ENCODE measurements at regions not wholly inside any gene's neighbourhood (a gene's known extent, or its start where the extent isn't known, plus 50 kb on each side); places are given as distances from the start of the nearest gene placed in this dataset.
A peak's percentile ranks its signal among the peaks of the same experiment; 100 is the strongest.

DNA sequence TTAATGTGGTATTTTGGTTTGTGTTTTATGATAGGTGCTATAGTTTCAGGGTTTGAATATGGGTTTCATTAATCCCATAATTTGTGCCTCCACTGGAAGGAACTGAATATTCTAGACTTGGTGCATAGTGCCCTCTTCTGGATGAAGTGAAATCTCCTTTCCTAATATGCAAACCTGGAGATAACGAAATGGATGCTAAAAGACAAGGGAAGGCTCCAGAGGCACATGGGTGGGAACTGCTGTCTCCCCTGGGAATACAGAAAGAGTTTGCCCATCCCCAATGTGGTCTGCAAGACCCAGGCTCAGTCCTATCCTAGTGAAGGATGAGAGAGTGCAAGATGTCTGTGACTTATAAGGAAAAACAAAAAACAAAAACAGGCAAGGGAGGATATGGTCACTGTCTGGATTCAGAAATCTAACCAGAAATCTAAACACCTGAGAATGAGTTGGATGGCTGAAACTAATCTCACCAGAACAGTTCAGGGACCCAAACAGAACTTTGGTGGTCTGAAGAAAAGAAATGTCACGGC is 142.3 kb upstream of the TMPO start:
- H3K27ac Mint-ChIP-seq: no peak overlapping the region
- intact Hi-C loops (cut with micrococcal nuclease): loop anchor here (1.0 kb wide), 1 partner anchor 24 kb away; no protein-coding TSS in a partner anchor
- POLR2A ChIA-PET: no interaction called here
- H3K36me3 Mint-ChIP-seq: no peaks in the 10 kb centered on the region
- peaks cover 11% of the 10 kb centered on the region for H3K27me3 Mint-ChIP-seq
- H3K4me1 Mint-ChIP-seq (ENCODE audit: low read depth): peaks cover 10% of the 10 kb centered on the region
- H3K4me3 Mint-ChIP-seq: no peak overlapping the region
- CTCF ChIA-PET: no interaction called here
- no peaks in the 10 kb centered on the region for H3K9me3 Mint-ChIP-seq
- no peak for DNase-seq

DNA sequence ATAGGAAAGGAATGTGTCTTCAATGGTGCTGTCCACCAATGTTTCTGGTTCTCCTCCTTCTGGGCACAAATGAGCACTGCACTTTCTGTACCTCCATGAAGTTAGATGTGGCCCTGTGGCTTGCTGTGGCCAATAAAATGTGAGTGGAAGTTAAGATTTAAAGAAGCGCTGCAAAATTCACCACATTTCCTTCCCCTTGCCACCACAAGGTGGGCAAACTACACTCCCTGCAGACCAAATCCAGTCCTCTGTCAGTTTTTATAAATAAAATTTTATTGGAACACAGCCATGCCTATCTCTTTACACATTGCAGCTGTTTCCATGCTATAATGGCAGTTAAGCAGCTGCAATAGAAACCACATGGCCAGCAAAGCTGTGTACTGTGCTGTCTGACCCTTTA is 141.4 kb upstream of the TMPO start:
- POLR2A ChIA-PET: interaction anchor here (0.6 kb wide), 1 partner anchor 1489 kb away, joined by 4 read pairs; no protein-coding TSS in a partner anchor

DNA sequence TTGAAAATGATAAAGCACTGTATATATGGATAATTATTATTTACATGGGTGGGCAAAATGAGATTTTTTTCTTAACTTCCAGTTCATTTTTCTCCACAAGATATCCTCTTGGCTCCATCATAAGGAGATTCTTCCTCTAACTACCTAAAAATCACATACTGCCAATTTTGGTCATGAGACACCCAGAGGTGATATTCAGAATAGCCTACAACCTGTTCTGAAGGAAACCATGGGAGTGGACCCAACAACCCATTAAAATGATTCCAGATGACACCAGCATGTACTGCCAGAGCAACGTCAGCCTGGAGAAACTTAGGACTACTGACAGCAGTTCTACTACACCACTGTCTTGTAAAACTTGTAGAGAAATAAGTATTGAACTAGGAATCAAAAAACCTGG is 136.3 kb upstream of the TMPO start:
- no peaks in the 10 kb centered on the region for H3K4me1 Mint-ChIP-seq (ENCODE audit: low read depth)
- no peak for DNase-seq
- no peak overlapping the region for H3K4me3 Mint-ChIP-seq
- no peaks in the 10 kb centered on the region for H3K36me3 Mint-ChIP-seq
- peaks cover 6% of the 10 kb centered on the region for H3K27me3 Mint-ChIP-seq
- no peak overlapping the region for H3K27ac Mint-ChIP-seq
- H3K9me3 Mint-ChIP-seq: no peaks in the 10 kb centered on the region
- POLR2A ChIA-PET: no interaction called here
- intact Hi-C loops (cut with micrococcal nuclease): no loop called here
- CTCF ChIA-PET: no interaction called here

More for the DNA sequence above, 141.4 kb upstream of the TMPO start:
- DNase-seq: no peak
- H3K4me1 Mint-ChIP-seq (ENCODE audit: low read depth): peaks cover 10% of the 10 kb centered on the region
- CTCF ChIA-PET: interaction anchor here (0.6 kb wide), 1 partner anchor 23 kb away, joined by 3 read pairs; no protein-coding TSS in a partner anchor
- H3K27ac Mint-ChIP-seq: no peak overlapping the region
- H3K27me3 Mint-ChIP-seq: peaks cover 8% of the 10 kb centered on the region
- intact Hi-C loops (cut with micrococcal nuclease): no loop called here
- no peak overlapping the region for H3K4me3 Mint-ChIP-seq
- H3K9me3 Mint-ChIP-seq: no peaks in the 10 kb centered on the region
- H3K36me3 Mint-ChIP-seq: no peaks in the 10 kb centered on the region

DNA sequence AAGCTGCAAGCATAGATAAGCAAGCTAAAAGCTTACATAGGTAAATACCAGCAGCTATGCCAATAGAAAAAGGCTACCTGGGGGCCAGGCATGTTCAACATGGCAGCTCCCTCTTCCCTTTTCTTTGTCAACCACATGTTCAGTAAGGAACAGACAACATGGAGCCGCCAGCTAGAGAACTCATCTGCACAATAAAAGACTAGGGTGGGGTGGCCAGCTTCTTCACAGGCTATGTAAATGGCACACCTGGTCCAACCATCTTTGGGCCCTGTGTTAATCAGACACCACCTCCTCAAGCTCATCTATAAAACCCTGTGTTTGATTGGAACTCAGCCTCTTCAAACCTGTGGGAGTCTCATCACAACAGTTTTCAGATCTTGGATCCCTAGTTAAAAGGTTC is 129.7 kb upstream of the TMPO start:
- ChIA-PET CTCF (interaction anchor here (1.3 kb wide), 1 partner anchor 12 kb away, joined by 3 read pairs; no protein-coding TSS in a partner anchor), POLR2A (no interaction called here)
- Mint-ChIP-seq H3K9me3 (no peaks in the 10 kb centered on the region), H3K4me3 (no peak overlapping the region), H3K36me3 (no peaks in the 10 kb centered on the region), H3K27ac (no peak overlapping the region), H3K4me1 (ENCODE audit: low read depth) (no peaks in the 10 kb centered on the region), H3K27me3 (no peaks in the 10 kb centered on the region)
- intact Hi-C loops (cut with micrococcal nuclease): no loop called here
- DNase-seq: no peak

DNA sequence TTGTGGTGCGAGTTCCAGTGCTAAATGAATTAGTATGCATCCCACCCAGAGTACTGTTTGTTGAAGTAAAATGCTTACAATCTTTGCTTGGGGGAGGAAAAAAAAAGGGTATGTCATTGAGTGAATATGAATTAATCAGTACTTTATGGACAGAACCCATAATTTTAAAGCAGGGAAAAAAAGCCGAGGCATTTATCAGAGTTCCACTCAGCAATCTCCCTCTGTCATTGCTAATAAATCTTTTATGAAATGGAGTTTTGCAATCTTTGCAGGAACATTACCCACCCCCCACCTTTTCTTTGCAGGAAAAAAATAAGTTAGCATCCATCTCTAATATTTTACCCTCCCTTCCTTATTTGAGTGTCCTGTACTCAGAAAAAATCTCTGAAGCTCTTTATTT is 127.9 kb upstream of the TMPO start:
- H3K4me3 Mint-ChIP-seq: no peak overlapping the region
- H3K4me1 Mint-ChIP-seq (ENCODE audit: low read depth): no peaks in the 10 kb centered on the region
- no peaks in the 10 kb centered on the region for H3K27me3 Mint-ChIP-seq
- intact Hi-C loops (cut with micrococcal nuclease): no loop called here
- CTCF ChIA-PET: no interaction called here
- no peak overlapping the region for H3K27ac Mint-ChIP-seq
- POLR2A ChIA-PET: no interaction called here
- no peak for DNase-seq
- H3K9me3 Mint-ChIP-seq: no peaks in the 10 kb centered on the region
- H3K36me3 Mint-ChIP-seq: no peaks in the 10 kb centered on the region

DNA sequence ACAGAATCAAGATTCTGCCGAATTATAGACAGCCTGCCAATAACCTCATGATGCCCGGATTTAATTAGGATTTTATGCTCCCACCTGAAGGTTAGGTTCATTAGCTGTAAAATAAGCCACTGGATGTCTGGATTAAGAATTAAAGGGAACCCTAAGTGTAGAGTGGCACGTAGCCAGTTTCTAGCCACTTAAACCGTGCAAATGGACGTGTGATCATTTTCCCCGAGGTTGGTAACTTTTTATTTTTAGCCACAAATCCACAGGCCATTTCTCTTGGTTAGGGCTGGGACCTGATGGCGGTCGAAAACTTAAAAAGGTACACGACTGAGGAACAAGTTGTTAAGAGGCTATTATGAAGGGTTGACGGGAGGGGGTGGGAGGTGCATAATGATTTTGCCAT is 127.3 kb upstream of the TMPO start:
- Mint-ChIP-seq H3K27ac (no peak overlapping the region), H3K27me3 (no peaks in the 10 kb centered on the region), H3K4me1 (ENCODE audit: low read depth) (no peaks in the 10 kb centered on the region), H3K9me3 (no peaks in the 10 kb centered on the region), H3K4me3 (no peak overlapping the region), H3K36me3 (no peaks in the 10 kb centered on the region)
- ChIA-PET POLR2A (no interaction called here), CTCF (interaction anchor here (1.5 kb wide), 1 partner anchor 13 kb away, joined by 6 read pairs; no protein-coding TSS in a partner anchor)
- intact Hi-C loops (cut with micrococcal nuclease): no loop called here
- DNase-seq: no peak

DNA sequence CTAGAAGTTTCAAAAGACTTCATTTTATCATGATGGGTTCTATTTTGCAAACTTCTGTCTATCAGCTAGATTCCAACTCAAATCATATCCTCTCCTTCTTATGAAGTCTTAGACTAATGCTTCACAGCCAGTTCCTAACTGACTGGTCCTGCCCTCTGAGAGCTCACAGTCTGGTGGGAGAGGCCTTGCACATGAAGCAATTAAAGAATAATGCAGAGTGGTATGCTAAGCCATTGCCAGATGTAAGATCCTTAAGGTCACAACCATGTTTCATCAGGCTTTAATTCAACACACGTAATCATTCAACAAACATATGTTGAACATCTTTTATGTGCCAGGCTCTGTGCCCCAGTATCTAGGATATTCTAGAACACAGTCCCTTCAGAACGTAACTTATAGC is 125.8 kb upstream of the TMPO start:
- no peak for DNase-seq
- H3K36me3 Mint-ChIP-seq: no peaks in the 10 kb centered on the region
- H3K27me3 Mint-ChIP-seq: no peaks in the 10 kb centered on the region
- no peaks in the 10 kb centered on the region for H3K4me1 Mint-ChIP-seq (ENCODE audit: low read depth)
- no peak overlapping the region for H3K4me3 Mint-ChIP-seq
- CTCF ChIA-PET: interaction anchor here (1.6 kb wide), 1 partner anchor 9 kb away, joined by 3 read pairs; no protein-coding TSS in a partner anchor
- H3K9me3 Mint-ChIP-seq: no peaks in the 10 kb centered on the region
- intact Hi-C loops (cut with micrococcal nuclease): no loop called here
- no peak overlapping the region for H3K27ac Mint-ChIP-seq
- POLR2A ChIA-PET: no interaction called here

DNA sequence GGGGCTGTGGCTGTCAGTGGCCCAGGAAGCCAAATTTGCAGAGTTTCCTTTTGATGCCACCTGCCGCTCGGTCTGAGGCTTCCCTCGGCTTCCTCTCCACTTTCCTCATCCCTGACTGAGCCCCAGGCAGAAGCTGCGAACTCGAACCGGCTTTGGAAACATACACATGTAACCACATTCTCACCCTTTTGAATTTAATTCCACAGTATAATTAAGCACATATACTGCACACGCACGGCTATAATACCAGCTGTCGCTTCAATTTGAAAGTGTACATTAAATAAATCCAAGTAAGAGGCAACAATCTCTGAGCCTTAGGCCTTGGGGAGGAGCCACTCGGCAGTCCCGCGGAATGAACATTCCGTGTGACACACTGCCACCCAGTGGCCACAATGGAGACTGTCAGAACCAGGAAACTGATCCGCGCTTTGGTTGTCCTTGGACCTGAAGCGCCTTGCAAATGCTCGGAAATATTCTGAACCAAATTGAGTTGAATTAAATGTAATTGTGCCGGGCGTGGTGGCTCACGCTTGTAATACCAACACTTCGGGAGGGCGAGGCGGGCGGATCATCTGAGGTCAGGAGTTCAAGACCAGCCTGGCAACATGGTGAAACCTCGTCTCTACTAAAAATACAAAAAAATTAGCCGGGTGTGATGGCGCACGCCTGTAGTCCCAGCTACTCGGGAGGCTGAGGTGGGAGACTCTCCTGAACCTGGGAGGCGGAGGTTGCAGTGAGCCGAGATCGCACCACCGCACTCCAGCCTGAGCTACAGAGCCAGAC is 117.9 kb upstream of the TMPO start:
- Mint-ChIP-seq H3K27me3 (no peaks in the 10 kb centered on the region), H3K4me3 (peak overlapping the region; percentile 71), H3K9me3 (no peaks in the 10 kb centered on the region), H3K4me1 (ENCODE audit: low read depth) (peaks cover 31% of the 10 kb centered on the region), H3K27ac (peak overlapping the region; percentile 50), H3K36me3 (no peaks in the 10 kb centered on the region)
- DNase-seq: peak; percentile 89
- POLR2A ChIA-PET: no interaction called here
- CTCF ChIA-PET: interaction anchor here (0.6 to 3.2 kb wide), 18 partner anchors 8 to 1818 kb away, joined by 3 to 15 read pairs (median 4); no protein-coding TSS in a partner anchor
- intact Hi-C loops (cut with micrococcal nuclease): loop anchor here (1.0 to 10.0 kb wide), 7 partner anchors 24 to 1819 kb away; partner anchors contain the start of gene NEDD1

DNA sequence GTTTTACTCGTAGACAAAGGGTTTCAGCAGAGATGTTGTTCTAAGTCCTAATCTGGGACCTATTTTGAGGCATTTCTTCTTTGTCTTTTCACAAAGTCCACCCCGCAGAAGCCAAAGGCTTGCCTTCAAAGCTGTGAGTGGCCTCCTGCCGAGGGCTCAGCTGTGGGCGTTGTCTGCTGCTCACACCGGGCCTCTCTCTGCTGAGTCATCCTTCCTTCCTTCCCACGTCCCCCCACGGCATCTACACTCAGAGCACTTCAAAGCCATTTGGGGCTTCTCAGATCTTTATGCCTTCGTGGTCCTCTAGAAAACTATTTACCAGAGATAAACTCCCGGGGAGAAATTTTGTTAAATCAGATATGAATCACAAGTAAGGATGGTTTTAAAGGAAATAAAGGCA is 115.9 kb upstream of the TMPO start:
- peak; percentile 84 for DNase-seq
- intact Hi-C loops (cut with micrococcal nuclease): loop anchor here (1.0 to 10.0 kb wide), 4 partner anchors 47 to 1495 kb away; partner anchors contain the start of gene NEDD1
- Mint-ChIP-seq H3K9me3 (no peaks in the 10 kb centered on the region), H3K27ac (peak overlapping the region; percentile 14), H3K36me3 (no peaks in the 10 kb centered on the region), H3K27me3 (no peaks in the 10 kb centered on the region), H3K4me3 (peak overlapping the region; percentile 14), H3K4me1 (ENCODE audit: low read depth) (peaks cover 35% of the 10 kb centered on the region)
- POLR2A ChIA-PET: interaction anchor here (0.6 kb wide), 1 partner anchor 1654 kb away, joined by 4 read pairs; no protein-coding TSS in a partner anchor
- CTCF ChIA-PET: interaction anchor here (1.6 to 3.2 kb wide), 2 partner anchors 1250 to 1823 kb away, joined by 3 to 15 read pairs; no protein-coding TSS in a partner anchor

DNA sequence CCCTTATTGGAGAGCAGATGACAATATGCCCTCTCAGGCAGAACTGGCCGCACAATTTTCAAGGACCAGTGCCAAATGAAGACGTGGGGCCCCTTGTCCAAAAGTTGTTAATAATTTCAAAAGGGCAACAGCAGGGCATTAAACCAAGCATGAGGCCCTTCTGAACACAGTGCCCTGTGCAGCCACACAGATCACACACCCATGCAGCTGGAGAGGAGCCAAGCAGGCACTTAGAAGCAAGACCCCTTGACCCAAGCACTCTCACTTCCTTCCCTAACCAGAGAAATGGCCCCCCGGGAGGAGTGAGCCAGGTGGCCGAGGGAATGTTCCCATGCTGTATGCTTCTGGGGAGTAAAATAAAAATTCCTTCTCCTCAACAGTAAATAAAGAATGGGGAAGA is 114.0 kb upstream of the TMPO start:
- no peak for DNase-seq
- CTCF ChIA-PET: no interaction called here
- peaks cover 41% of the 10 kb centered on the region for H3K4me1 Mint-ChIP-seq (ENCODE audit: low read depth)
- no peaks in the 10 kb centered on the region for H3K9me3 Mint-ChIP-seq
- intact Hi-C loops (cut with micrococcal nuclease): no loop called here
- no peaks in the 10 kb centered on the region for H3K36me3 Mint-ChIP-seq
- H3K27me3 Mint-ChIP-seq: no peaks in the 10 kb centered on the region
- H3K4me3 Mint-ChIP-seq: no peak overlapping the region
- POLR2A ChIA-PET: interaction anchor here (0.5 kb wide), 1 partner anchor 110 kb away, joined by 5 read pairs; no protein-coding TSS in a partner anchor
- H3K27ac Mint-ChIP-seq: no peak overlapping the region

DNA sequence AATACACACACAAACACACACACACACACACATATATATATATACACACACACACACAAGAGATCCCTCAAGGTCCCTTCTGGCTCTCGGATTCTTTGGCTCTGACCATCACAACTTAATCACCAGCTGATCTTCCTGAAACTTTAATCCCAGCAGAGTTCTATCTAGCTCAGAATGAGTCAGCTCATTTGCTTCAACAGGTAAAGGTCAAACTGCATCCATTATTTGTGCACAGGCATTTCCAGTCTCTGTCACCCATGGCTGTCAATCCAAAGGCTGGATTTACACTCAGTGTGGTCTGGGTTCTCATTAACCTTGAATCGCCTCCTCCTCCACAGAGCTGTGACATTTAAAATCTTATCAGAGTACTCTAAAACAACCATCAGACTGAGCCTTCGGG is 113.3 kb upstream of the TMPO start:
- Mint-ChIP-seq H3K4me1 (ENCODE audit: low read depth) (peaks cover 38% of the 10 kb centered on the region), H3K27me3 (no peaks in the 10 kb centered on the region), H3K36me3 (no peaks in the 10 kb centered on the region), H3K27ac (no peak overlapping the region), H3K4me3 (no peak overlapping the region), H3K9me3 (no peaks in the 10 kb centered on the region)
- intact Hi-C loops (cut with micrococcal nuclease): no loop called here
- DNase-seq: no peak
- ChIA-PET CTCF (no interaction called here), POLR2A (no interaction called here)

DNA sequence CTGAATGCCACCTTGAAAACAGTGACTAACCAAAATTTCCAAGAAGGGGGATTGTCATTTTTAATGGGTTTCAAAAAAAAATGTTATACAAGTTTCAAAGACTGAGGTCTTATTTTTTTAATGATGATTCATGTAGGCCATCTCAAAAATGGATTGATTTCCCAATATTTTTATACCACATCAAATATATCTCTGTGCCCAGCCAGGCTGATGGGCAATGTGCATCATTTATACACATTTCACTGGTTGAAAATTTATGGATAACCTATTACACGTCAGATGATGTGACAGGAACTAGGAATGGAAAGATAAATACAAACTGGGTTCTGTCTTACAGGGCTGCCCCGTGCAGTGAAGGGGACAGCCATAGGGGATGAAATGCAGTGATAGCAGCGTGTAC is 112.7 kb upstream of the TMPO start:
- ChIA-PET POLR2A (no interaction called here), CTCF (no interaction called here)
- Mint-ChIP-seq H3K27me3 (no peaks in the 10 kb centered on the region), H3K4me1 (ENCODE audit: low read depth) (peaks cover 32% of the 10 kb centered on the region), H3K4me3 (no peak overlapping the region), H3K9me3 (no peaks in the 10 kb centered on the region), H3K27ac (no peak overlapping the region), H3K36me3 (no peaks in the 10 kb centered on the region)
- intact Hi-C loops (cut with micrococcal nuclease): no loop called here
- DNase-seq: no peak

Data from activated CD4-positive, alpha-beta memory T cell treated with anti-CD3 and anti-CD28 coated beads for 36 hours (primary cell).